ENCODE measurements at regions not wholly inside any gene's neighbourhood (a gene's known extent, or its start where the extent isn't known, plus 50 kb on each side); places are given as distances from the start of the nearest gene placed in this dataset.

GRCh38 chr1:170871868-170872267, 63.5 kb upstream of the MROH9 start:
- TF ChIP-seq, protein P1, sequence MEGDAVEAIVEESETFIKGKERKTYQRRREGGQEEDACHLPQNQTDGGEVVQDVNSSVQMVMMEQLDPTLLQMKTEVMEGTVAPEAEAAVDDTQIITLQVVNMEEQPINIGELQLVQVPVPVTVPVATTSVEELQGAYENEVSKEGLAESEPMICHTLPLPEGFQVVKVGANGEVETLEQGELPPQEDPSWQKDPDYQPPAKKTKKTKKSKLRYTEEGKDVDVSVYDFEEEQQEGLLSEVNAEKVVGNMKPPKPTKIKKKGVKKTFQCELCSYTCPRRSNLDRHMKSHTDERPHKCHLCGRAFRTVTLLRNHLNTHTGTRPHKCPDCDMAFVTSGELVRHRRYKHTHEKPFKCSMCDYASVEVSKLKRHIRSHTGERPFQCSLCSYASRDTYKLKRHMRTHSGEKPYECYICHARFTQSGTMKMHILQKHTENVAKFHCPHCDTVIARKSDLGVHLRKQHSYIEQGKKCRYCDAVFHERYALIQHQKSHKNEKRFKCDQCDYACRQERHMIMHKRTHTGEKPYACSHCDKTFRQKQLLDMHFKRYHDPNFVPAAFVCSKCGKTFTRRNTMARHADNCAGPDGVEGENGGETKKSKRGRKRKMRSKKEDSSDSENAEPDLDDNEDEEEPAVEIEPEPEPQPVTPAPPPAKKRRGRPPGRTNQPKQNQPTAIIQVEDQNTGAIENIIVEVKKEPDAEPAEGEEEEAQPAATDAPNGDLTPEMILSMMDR (IDR thresholded peaks at IDR 0.05; ENCODE audit: control extremely low read depth, extremely low read depth, low read depth, missing control alignments), result no peak
- POLR2A ChIA-PET, result no interaction called here
- CTCF ChIA-PET, result interaction anchor here (1.1 kb wide), 1 partner anchor 10 kb away, joined by 3 read pairs; no protein-coding TSS in a partner anchor
- no peak for DNase-seq (ENCODE audit: extremely low spot score)

- DNase-seq (ENCODE audit: extremely low spot score), result no peak
- ChIA-PET POLR2A (no interaction called here), CTCF (interaction anchor here (1.1 kb wide), 1 partner anchor 9 kb away, joined by 3 read pairs; no protein-coding TSS in a partner anchor)
- TF ChIP-seq, protein P1 (IDR thresholded peaks at IDR 0.05; ENCODE audit: control extremely low read depth, extremely low read depth, low read depth, missing control alignments), result no peak
These were observed 62.7 kb upstream of the MROH9 start for GRCh38 chr1:170872663-170873062.

DNA sequence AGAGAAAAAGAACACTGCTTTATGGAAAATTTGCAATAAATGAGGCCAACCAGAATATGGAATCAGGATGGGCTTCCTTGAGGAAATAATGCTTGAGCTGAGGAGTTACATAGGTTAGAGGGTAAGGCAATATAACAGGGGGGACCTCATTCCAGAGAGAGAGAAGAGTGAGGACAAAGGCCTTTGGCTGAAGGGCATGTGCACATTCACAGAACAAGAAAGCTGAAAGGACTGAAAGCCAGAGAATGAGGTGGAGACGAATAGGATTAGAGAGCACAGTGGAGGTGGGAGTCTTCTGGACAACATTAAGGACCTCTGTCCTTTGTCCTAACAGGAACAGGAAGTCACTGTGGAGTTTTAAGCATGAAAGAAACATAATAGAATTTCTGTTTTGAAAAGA, 60.7 kb upstream of the MROH9 start:
- TF ChIP-seq, protein P1 (IDR thresholded peaks at IDR 0.05; ENCODE audit: control extremely low read depth, extremely low read depth, low read depth, missing control alignments), result no peak
- POLR2A ChIA-PET, result no interaction called here
- CTCF ChIA-PET, result interaction anchor here (1.0 to 2.1 kb wide), 8 partner anchors 9 to 186 kb away, joined by 3 to 7 read pairs (median 4); no protein-coding TSS in a partner anchor

GRCh38 chr1:170881268-170882265, 53.8 kb upstream of the MROH9 start:
- CTCF ChIA-PET, result interaction anchor here (0.7 to 3.8 kb wide), 14 partner anchors 8 to 958 kb away, joined by 3 to 49 read pairs (median 4); no protein-coding TSS in a partner anchor
- TF ChIP-seq, protein P1 (IDR thresholded peaks at IDR 0.05; ENCODE audit: control extremely low read depth, extremely low read depth, low read depth, missing control alignments), result peak; percentile 57
- no peak for DNase-seq (ENCODE audit: extremely low spot score)
- POLR2A ChIA-PET, result no interaction called here

More for the DNA sequence above, 60.7 kb upstream of the MROH9 start:
- no peak for DNase-seq (ENCODE audit: extremely low spot score)

All from GM10248 (cell line).